ENCODE measurements at regions not wholly inside any gene's neighbourhood (a gene's known extent, or its start where the extent isn't known, plus 50 kb on each side); places are given as distances from the start of the nearest gene placed in this dataset.

GRCh38 chr4:152099981-152100378, 339.2 kb upstream of the GATB start:
- no peak for DNase-seq
- peaks cover 0 to 50% (median 9%) of the 10 kb centered on the region in 12 donors for H3K4me1 ChIP-seq
- H3K4me3 ChIP-seq: no peak overlapping the region
- ATAC-seq: no peak
- no peak for TF ChIP-seq POLR2A (IDR thresholded peaks at IDR 0.05)
- H3K9me3 ChIP-seq: no peaks in the 10 kb centered on the region
- WGBS, 4 donors: 79 to 83% (median 82%) methylated on average over 7 of the region's 7 CpGs
- intact Hi-C loops (cut with DNase I): loop anchor here in 2 of 10 donors (10.0 kb wide), 3 partner anchors 245 to 275 kb away; no protein-coding TSS in a partner anchor
- no peaks in the 10 kb centered on the region for H3K36me3 ChIP-seq
- peak overlapping the region in 3 of 12 donors; percentile 23 to 89 (median 51) for H3K27ac ChIP-seq
- no peaks in the 10 kb centered on the region for H3K27me3 ChIP-seq

- no peaks in the 10 kb centered on the region for H3K9me3 ChIP-seq
- H3K4me3 ChIP-seq: no peak overlapping the region
- H3K4me1 ChIP-seq: peaks cover 0 to 46% (median 7%) of the 10 kb centered on the region in 12 donors
- ATAC-seq (no peak), DNase-seq (no peak)
- H3K27ac ChIP-seq: peak overlapping the region in 3 of 12 donors; percentile 23 to 89 (median 51)
- no peaks in the 10 kb centered on the region for H3K36me3 ChIP-seq
- H3K27me3 ChIP-seq: no peaks in the 10 kb centered on the region
- intact Hi-C loops (cut with DNase I): loop anchor here in 1 of 10 donors (10.0 kb wide), 1 partner anchor 255 kb away; no protein-coding TSS in a partner anchor
- 74 to 88% (median 78%) methylated on average over 2 of the region's 2 CpGs for WGBS, 4 donors
- TF ChIP-seq, protein P1, sequence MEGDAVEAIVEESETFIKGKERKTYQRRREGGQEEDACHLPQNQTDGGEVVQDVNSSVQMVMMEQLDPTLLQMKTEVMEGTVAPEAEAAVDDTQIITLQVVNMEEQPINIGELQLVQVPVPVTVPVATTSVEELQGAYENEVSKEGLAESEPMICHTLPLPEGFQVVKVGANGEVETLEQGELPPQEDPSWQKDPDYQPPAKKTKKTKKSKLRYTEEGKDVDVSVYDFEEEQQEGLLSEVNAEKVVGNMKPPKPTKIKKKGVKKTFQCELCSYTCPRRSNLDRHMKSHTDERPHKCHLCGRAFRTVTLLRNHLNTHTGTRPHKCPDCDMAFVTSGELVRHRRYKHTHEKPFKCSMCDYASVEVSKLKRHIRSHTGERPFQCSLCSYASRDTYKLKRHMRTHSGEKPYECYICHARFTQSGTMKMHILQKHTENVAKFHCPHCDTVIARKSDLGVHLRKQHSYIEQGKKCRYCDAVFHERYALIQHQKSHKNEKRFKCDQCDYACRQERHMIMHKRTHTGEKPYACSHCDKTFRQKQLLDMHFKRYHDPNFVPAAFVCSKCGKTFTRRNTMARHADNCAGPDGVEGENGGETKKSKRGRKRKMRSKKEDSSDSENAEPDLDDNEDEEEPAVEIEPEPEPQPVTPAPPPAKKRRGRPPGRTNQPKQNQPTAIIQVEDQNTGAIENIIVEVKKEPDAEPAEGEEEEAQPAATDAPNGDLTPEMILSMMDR (IDR thresholded peaks at IDR 0.05): peak in 3 of 12 donors; percentile 7 to 10 (median 8)
- TF ChIP-seq POLR2A (IDR thresholded peaks at IDR 0.05): no peak
Observed at GRCh38 chr4:152099555-152099954, 338.7 kb upstream of the GATB start.

DNA sequence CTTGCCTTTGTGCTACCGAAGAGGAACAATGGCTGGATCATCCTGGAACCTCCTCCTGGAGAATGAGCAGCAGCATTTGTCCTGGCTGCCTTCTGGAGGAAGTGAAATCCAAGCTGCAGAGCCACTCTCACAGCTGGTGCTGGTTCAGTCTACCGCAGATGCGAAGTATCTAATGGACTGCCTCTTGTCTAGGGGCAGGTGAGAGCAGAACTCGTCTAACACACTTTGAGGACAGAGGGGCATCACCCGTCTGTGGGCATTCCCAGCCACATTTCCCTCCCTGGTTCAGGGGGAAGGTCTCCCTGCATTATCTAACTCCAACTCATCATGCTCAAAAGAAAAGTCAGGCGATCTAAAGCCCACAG, 338.2 kb upstream of the GATB start:
- Histone ChIP-seq H3K9me3 (no peaks in the 10 kb centered on the region), H3K4me3 (no peak overlapping the region), H3K27me3 (no peaks in the 10 kb centered on the region), H3K27ac (peak overlapping the region in 1 of 12 donors; percentile 89), H3K36me3 (no peaks in the 10 kb centered on the region), H3K4me1 (peaks cover 0 to 46% (median 7%) of the 10 kb centered on the region in 12 donors)
- 77 to 99% (median 87%) methylated on average over 6 of the region's 6 CpGs for WGBS, 4 donors
- no peak for ATAC-seq
- intact Hi-C loops (cut with DNase I): loop anchor here in 1 of 10 donors (10.0 kb wide), 1 partner anchor 256 kb away; no protein-coding TSS in a partner anchor
- DNase-seq: no peak
- TF ChIP-seq, protein P1 (IDR thresholded peaks at IDR 0.05): no peak
- no peak for TF ChIP-seq POLR2A (IDR thresholded peaks at IDR 0.05)

DNA sequence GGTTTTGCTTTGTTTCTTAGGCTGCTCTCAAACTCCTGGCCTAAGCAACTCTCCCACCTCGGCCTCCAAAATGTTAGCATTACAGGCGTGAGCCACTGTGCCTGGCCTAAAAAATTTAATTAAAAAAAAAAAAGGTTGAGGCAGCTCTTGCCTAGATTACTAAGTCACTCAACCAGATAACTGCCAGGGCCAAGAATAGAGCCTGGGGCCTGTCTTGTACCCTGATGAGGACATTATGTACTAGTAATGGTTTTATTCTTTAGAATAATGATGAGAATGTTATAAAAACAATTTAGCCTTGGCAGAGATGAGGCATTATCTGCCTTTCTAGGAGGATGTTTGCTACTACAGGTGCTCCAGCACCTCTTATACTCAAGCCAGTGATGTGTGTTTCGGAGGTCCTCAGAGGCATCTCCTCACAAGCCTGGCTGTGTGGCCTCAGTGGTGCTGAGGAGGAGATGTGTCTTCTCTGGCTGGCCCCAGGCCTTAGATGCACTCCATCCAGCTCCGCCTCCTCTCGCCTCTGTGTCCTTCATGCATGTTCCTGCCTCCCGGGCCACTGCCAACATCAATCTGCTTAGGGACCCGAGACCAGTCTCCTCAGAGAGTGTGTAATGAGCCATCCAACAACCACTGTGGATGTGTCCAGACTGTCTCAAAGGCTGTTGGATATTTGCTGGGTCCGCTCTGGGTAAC, 337.7 kb upstream of the GATB start:
- intact Hi-C loops (cut with DNase I): loop anchor here in 1 of 10 donors (10.0 kb wide), 1 partner anchor 256 kb away; no protein-coding TSS in a partner anchor
- no peak for DNase-seq
- 87 to 95% (median 93%) methylated on average over 7 to 8 of the region's 8 CpGs for WGBS, 4 donors
- Histone ChIP-seq H3K4me1 (peaks cover 0 to 43% (median 7%) of the 10 kb centered on the region in 12 donors), H3K27ac (peak overlapping the region in 1 of 12 donors; percentile 89), H3K4me3 (no peak overlapping the region), H3K36me3 (no peaks in the 10 kb centered on the region), H3K9me3 (no peaks in the 10 kb centered on the region), H3K27me3 (no peaks in the 10 kb centered on the region)
- no peak for TF ChIP-seq POLR2A (IDR thresholded peaks at IDR 0.05)
- TF ChIP-seq, protein P1 (IDR thresholded peaks at IDR 0.05): no peak
- no peak for ATAC-seq
